H9 (cell line): ENCODE measurements at regions not wholly inside any gene's neighbourhood (a gene's known extent, or its start where the extent isn't known, plus 50 kb on each side); places are given as distances from the start of the nearest gene placed in this dataset.

Experiments
- DNase-seq: peaks from one replicate; pipeline ENCODE4 v3.0.0-alpha.2; 2017
- H2AFZ ChIP-seq: one replicate; pipeline ENCODE4 v1.6.1; 2013; ENCODE audit warnings: mild to moderate bottlenecking, low read length, control low read depth, moderate library complexity
- H2AK5ac ChIP-seq: 2 replicates; pipeline ENCODE4 v1.6.1; 2013; ENCODE audit warnings: low read length, control low read depth, mixed read lengths; ENCODE audit not compliant: insufficient read length
- H2BK120ac ChIP-seq: one replicate; pipeline ENCODE4 v1.6.1; 2013; ENCODE audit warnings: low read depth, mild to moderate bottlenecking, low read length, control low read depth, inconsistent platforms; ENCODE audit not compliant: poor library complexity, severe bottlenecking
- H2BK12ac ChIP-seq: 2 replicates; pipeline ENCODE4 v1.6.1; 2013; ENCODE audit warnings: low read length, control low read depth, mixed read lengths, low read depth; ENCODE audit not compliant: insufficient read length
- H2BK15ac ChIP-seq: 2 replicates; pipeline ENCODE4 v1.6.1; 2013; ENCODE audit warnings: low read depth, low read length, control low read depth
- H2BK20ac ChIP-seq: one replicate; pipeline ENCODE4 v1.6.1; 2013; ENCODE audit warnings: low read depth, mild to moderate bottlenecking, low read length, control low read depth, inconsistent platforms; ENCODE audit not compliant: poor library complexity, severe bottlenecking
- H2BK5ac ChIP-seq: 2 replicates; pipeline ENCODE4 v1.6.1; 2013; ENCODE audit warnings: low read length, control low read depth, mixed read lengths; ENCODE audit not compliant: insufficient read length
- H3K14ac ChIP-seq: 2 replicates; pipeline ENCODE4 v1.6.1; 2013; ENCODE audit warnings: low read length, control low read depth; ENCODE audit not compliant: insufficient read depth
- H3K18ac ChIP-seq: 2 replicates; pipeline ENCODE4 v1.6.1; 2013; ENCODE audit warnings: low read depth, mild to moderate bottlenecking, mixed read lengths, low read length, control low read depth; ENCODE audit not compliant: insufficient read length
- H3K23ac ChIP-seq: 2 replicates; pipeline ENCODE4 v1.6.1; 2013; ENCODE audit warnings: low read length, control low read depth, mixed read lengths, low read depth; ENCODE audit not compliant: insufficient read length
- H3K23me2 ChIP-seq: 2 replicates; pipeline ENCODE4 v1.6.1; 2013; ENCODE audit warnings: low read depth, mild to moderate bottlenecking, mixed read lengths, low read length, control low read depth; ENCODE audit not compliant: insufficient read length, poor library complexity, severe bottlenecking
- H3K27ac ChIP-seq: 2 replicates; pipeline ENCODE4 v1.5.1; 2013; ENCODE audit warnings: low read length, control low read depth, mixed read lengths, low read depth; ENCODE audit not compliant: insufficient read length
- H3K27me3 ChIP-seq: 2 replicates; pipeline ENCODE4 v1.6.1; 2013; ENCODE audit warnings: low read length, control low read depth, inconsistent platforms; ENCODE audit not compliant: insufficient read depth
- H3K4ac ChIP-seq: 2 replicates; pipeline ENCODE4 v1.6.1; 2013; ENCODE audit warnings: low read depth, mild to moderate bottlenecking, control low read depth, inconsistent platforms, low read length, moderate library complexity
- H3K4me1 ChIP-seq: 2 replicates; pipeline ENCODE4 v1.6.1; 2013; ENCODE audit warnings: low read length, control low read depth, inconsistent platforms; ENCODE audit not compliant: insufficient read depth
- H3K4me2 ChIP-seq: 2 replicates; pipeline ENCODE4 v1.6.1; 2013; ENCODE audit warnings: low read length, control low read depth, mixed read lengths; ENCODE audit not compliant: insufficient read length, insufficient read depth
- H3K56ac ChIP-seq: 2 replicates; pipeline ENCODE4 v1.6.1; 2013; ENCODE audit warnings: low read depth, mild to moderate bottlenecking, mixed read lengths, low read length, control low read depth; ENCODE audit not compliant: insufficient read length
- H3K79me1 ChIP-seq: 2 replicates; pipeline ENCODE4 v1.6.1; 2013; ENCODE audit warnings: low read depth, mild to moderate bottlenecking, moderate library complexity, low read length, control low read depth, inconsistent platforms; ENCODE audit not compliant: insufficient read depth, poor library complexity, severe bottlenecking
- H3K79me2 ChIP-seq: 2 replicates; pipeline ENCODE4 v1.6.1; 2013; ENCODE audit warnings: low read length, control low read depth, inconsistent platforms; ENCODE audit not compliant: insufficient read depth
- H3K9ac ChIP-seq: 2 replicates; pipeline ENCODE4 v1.6.1; 2013; ENCODE audit warnings: low read length, control low read depth, mixed read lengths; ENCODE audit not compliant: insufficient read length; ENCODE audit errors: extremely low read depth
- H3K9me3 ChIP-seq: one replicate; pipeline ENCODE4 v1.6.1; 2013; ENCODE audit warnings: low read depth, low read length, inconsistent platforms; ENCODE audit not compliant: control insufficient read depth
- H3T11ph ChIP-seq: one replicate; pipeline ENCODE4 v1.6.1; 2013; ENCODE audit warnings: mild to moderate bottlenecking, low read length, control low read depth, inconsistent platforms
- H4K20me1 ChIP-seq: one replicate; pipeline ENCODE4 v1.6.1; 2013; ENCODE audit not compliant: control insufficient read depth, insufficient read length, insufficient read depth
- H4K5ac ChIP-seq: 2 replicates; pipeline ENCODE4 v1.6.1; 2013; ENCODE audit warnings: low read depth, mild to moderate bottlenecking, mixed read lengths, low read length, control low read depth; ENCODE audit not compliant: insufficient read length
- H4K8ac ChIP-seq: replicated peaks from 2 replicates; pipeline ENCODE4 v1.6.1; 2013; ENCODE audit warnings: low read length, control low read depth, mixed read lengths, low read depth; ENCODE audit not compliant: insufficient read length
- H4K91ac ChIP-seq: 2 replicates; pipeline ENCODE4 v1.6.1; 2013; ENCODE audit warnings: low read depth, mild to moderate bottlenecking, moderate library complexity, mixed read lengths, low read length, control low read depth; ENCODE audit not compliant: insufficient read length
- H3K27ac Mint-ChIP-seq, 3 experiments: 2 replicates in 2 of 3; 3 replicates in 1 of 3; pipeline ENCODE4 v1.8.0; 2020 to 2021; ENCODE audit warnings: mixed read lengths in 3 of 3, mild to moderate bottlenecking in 1 of 3, moderate library complexity in 1 of 3
- H3K27me3 Mint-ChIP-seq: 2 replicates; pipeline ENCODE4 v1.8.0; 2021; ENCODE audit warnings: low read depth, mild to moderate bottlenecking, moderate library complexity, mixed read lengths
- H3K36me3 Mint-ChIP-seq, 3 experiments: 2 replicates in 2 of 3; 3 replicates in 1 of 3; pipeline ENCODE4 v1.8.0; 2020 to 2021; ENCODE audit warnings: low read depth in 3 of 3, mixed read lengths in 3 of 3; ENCODE audit not compliant: insufficient read depth in 1 of 3
- H3K4me1 Mint-ChIP-seq, 2 experiments: 2 replicates each; pipeline ENCODE4 v1.8.0; 2020; ENCODE audit warnings: mixed read lengths in 2 of 2
- H3K4me3 Mint-ChIP-seq, 2 experiments: 2 replicates in 1 of 2; 3 replicates in 1 of 2; pipeline ENCODE4 v1.8.0; 2020 to 2021; ENCODE audit warnings: mild to moderate bottlenecking in 2 of 2, mixed read lengths in 2 of 2, moderate library complexity in 1 of 2
- H3K9me3 Mint-ChIP-seq, 2 experiments: 2 replicates in 1 of 2; 3 replicates in 1 of 2; pipeline ENCODE4 v1.8.0; 2020; ENCODE audit warnings: mild to moderate bottlenecking in 2 of 2, mixed read lengths in 2 of 2, moderate library complexity in 1 of 2
- WGBS: extraction: QIAGEN DNeasy Blood & Tissue Kit; methylation state at CpG from one replicate; pipeline ENCODE4 v1.1.7; 2013; ENCODE audit warnings: missing lambda C conversion rate, low lambda C conversion rate, mixed read lengths; ENCODE audit not compliant: insufficient read length; ENCODE audit errors: extremely low coverage; 5-methylcytosine and 5-hydroxymethylcytosine counted together
- TF ChIP-seq, protein P1 (sequence below): fragments of 200-600 bp; sonication (generic); conservative IDR thresholded peaks from 3 replicates; pipeline ENCODE4 v1.8.0; 2021; ENCODE audit warnings: antibody characterized with exemption, mild to moderate bottlenecking

GRCh38 chr2:71925268-71926088 lies 222.2 kb downstream of the CYP26B1 start:
- Histone ChIP-seq H2AK5ac (no peak overlapping the region), H4K20me1 (no peaks in the 10 kb centered on the region), H4K5ac (no peak overlapping the region), H3K14ac (no peak overlapping the region), H3K4me1 (no peaks in the 10 kb centered on the region), H3T11ph (no peak overlapping the region), H2BK12ac (no peak overlapping the region), H3K9me3 (no peaks in the 10 kb centered on the region), H2AFZ (no peak overlapping the region), H3K56ac (no peak overlapping the region), H3K9ac (no peak overlapping the region), H4K8ac (no peak overlapping the region), H2BK15ac (no peak overlapping the region), H3K27ac (no peak overlapping the region), H3K23ac (no peak overlapping the region), H2BK120ac (no peak overlapping the region), H3K18ac (no peak overlapping the region), H3K27me3 (no peaks in the 10 kb centered on the region), H3K4me2 (no peak overlapping the region), H4K91ac (no peak overlapping the region), H3K79me1 (no peaks in the 10 kb centered on the region), H3K4ac (no peak overlapping the region), H2BK5ac (no peak overlapping the region), H3K79me2 (no peaks in the 10 kb centered on the region), H3K23me2 (no peaks in the 10 kb centered on the region), H2BK20ac (no peak overlapping the region)
- TF ChIP-seq, protein P1, sequence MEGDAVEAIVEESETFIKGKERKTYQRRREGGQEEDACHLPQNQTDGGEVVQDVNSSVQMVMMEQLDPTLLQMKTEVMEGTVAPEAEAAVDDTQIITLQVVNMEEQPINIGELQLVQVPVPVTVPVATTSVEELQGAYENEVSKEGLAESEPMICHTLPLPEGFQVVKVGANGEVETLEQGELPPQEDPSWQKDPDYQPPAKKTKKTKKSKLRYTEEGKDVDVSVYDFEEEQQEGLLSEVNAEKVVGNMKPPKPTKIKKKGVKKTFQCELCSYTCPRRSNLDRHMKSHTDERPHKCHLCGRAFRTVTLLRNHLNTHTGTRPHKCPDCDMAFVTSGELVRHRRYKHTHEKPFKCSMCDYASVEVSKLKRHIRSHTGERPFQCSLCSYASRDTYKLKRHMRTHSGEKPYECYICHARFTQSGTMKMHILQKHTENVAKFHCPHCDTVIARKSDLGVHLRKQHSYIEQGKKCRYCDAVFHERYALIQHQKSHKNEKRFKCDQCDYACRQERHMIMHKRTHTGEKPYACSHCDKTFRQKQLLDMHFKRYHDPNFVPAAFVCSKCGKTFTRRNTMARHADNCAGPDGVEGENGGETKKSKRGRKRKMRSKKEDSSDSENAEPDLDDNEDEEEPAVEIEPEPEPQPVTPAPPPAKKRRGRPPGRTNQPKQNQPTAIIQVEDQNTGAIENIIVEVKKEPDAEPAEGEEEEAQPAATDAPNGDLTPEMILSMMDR: no peak
- Mint-ChIP-seq H3K36me3 (no peaks in the 10 kb centered on the region), H3K4me3 (no peak overlapping the region), H3K27ac (no peak overlapping the region), H3K4me1 (no peaks in the 10 kb centered on the region), H3K27me3 (peaks cover 9% of the 10 kb centered on the region), H3K9me3 (no peaks in the 10 kb centered on the region; a peak in 2 of 5 replicates)
- peak; percentile 25 for DNase-seq
- WGBS: no CpG with 5 or more reads among the region's 14 CpGs
